ENCODE measurements at regions not wholly inside any gene's neighbourhood (a gene's known extent, or its start where the extent isn't known, plus 50 kb on each side); places are given as distances from the start of the nearest gene placed in this dataset.
A peak's percentile ranks its signal among the peaks of the same experiment; 100 is the strongest.

DNA sequence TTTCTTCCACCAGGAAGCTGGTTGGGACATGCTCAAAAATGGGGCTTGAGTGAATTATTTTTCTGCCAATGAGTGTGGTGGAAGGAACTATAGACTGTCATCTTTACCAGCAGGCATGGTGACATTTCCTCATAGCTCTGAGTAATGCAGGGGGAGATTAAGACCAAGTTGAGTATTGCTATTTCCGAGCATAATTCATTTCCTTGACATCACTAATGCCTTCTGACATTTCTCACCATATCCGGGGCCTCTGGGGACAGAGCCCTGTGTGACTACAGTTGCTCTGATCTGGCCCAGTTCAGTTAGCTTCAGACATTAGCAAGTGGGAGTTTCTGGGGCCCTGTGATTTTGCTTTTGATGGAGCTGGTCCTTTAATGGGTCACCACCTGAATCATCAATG is 410.4 kb downstream of the MEIS1 start:
- DNase-seq (ENCODE audit: low read depth in 2 of 2): no peak

DNA sequence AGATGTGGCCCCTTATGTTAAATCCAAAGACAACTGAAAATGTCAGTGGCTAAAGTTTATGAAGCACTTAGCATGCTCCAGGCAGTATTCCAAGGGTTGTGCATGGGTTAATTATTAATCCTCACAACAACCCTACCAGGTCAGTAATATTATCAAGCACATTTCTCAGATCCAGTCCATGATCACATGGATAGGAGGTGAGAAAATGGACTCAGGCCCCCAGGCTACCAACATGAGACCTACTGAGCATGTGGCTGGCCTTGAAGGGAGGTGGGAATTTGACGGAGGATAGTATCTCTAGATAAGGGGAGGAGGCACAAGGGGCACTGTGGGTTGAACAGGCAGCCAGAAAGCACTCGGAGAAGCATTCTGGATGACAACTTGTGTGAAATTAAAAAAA is 412.0 kb downstream of the MEIS1 start:
- no peak for DNase-seq (ENCODE audit: low read depth in 2 of 2)

DNA sequence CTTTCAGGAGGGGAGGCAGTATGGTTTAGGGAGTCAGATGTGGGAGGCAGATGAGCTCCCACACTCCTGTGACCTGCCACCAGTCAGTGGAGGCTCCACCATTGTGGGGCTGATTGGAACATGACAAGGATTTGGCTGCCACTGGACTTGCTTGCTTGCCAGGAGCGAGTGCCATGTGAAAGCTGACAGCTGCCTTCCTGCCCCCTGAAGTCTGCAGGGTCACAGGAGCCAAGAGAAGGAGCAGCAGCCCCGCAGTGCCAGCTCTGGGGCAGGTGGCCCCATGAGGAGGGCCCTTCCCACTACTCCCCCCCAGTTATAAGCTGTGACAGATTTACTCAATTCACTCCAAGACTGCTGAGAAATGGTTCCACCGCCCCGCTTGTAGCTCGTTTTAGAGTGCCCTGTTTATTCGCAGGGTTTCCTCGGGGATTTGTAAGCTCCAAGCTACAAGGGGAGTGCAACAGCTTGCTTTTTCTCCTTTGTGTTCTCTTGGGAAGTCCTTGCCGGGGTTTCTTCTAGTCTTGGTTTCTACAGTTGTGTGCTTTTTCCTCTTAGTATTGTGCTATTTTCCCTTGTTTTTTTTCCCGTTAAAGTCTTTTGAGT is 414.3 kb downstream of the MEIS1 start:
- no peak for DNase-seq (ENCODE audit: low read depth in 2 of 2)

DNA sequence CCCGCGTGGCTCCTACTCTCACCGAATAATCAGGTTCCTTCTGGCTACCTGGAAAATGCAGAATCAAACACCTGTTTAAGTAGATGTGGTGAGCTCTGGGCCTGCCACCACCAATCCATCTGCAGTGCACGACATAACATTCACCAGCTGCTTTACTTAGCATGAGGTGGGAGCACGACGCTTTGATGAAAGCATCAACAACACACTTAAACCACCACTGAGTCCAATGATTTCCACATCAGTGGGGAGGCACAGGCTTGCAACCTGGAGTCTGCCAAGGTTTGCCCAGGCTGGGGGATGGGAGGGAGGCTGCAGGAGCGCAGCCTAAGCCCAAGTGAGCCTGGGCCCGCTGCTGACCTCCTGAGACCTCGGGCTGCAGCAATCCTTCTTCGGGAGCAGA is 415.5 kb downstream of the MEIS1 start:
- DNase-seq (ENCODE audit: low read depth in 2 of 2): no peak

DNA sequence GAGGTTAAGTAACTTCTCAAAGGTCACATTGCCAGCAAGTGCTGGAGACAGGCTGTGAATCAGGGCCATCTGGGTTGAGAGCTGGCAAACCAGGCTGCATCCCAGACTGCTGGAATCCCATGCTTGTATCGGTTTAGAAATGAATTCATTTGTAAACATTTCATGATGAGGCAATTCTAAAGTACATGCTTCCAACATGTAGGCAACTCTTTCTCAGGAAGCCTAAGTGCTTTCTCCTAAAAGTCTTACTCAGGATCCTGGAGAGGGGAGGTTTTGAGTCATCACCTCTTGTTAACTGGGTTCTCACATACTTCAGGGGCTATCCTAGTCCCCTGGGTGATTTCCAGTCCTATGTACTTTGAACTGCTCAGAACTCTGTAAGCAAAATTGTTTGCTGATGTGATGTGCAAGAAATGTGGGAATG is 416.5 kb downstream of the MEIS1 start:
- peak; percentile 80 to 84 for DNase-seq (ENCODE audit: low read depth in 2 of 2)

DNA sequence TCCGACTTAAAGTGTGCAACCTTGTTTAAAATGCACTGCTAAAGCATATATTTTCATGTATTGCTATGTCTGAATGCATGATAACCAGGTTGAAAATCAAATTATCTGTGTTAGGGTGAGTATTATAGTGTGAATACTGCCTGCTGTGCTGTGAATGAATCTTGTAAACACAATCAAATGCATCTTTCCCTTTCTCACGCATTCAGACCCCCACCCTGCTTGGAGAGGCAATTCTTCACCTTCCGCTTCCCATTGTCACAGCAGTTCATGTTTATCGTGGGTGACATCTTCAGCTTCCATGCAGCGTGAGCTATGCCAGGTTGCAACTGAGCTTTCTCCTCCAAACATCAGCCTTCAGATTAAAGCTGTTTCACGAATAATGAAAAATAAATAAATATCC is 418.0 kb downstream of the MEIS1 start:
- DNase-seq (ENCODE audit: low read depth in 2 of 2): no peak

DNA sequence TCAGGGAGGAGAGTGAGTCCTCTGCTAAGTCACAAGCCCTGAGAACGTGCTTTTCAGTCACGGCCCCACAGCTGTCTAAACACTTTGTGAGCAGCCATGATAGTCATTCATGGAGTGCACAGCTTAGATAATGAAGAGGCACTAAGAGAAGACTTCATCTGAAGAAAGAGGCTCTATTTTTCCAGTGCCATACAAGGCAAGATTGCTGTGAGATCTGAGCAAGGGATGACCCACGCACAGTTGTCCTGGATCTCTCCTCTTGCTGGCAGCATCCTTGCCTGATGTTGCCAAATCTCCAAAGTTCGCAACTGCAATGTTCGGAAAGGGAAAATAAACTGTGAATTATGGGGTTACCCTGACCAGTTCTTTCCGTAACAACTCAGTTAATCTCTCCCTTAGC is 418.7 kb downstream of the MEIS1 start:
- no peak for DNase-seq (ENCODE audit: low read depth in 2 of 2)

DNA sequence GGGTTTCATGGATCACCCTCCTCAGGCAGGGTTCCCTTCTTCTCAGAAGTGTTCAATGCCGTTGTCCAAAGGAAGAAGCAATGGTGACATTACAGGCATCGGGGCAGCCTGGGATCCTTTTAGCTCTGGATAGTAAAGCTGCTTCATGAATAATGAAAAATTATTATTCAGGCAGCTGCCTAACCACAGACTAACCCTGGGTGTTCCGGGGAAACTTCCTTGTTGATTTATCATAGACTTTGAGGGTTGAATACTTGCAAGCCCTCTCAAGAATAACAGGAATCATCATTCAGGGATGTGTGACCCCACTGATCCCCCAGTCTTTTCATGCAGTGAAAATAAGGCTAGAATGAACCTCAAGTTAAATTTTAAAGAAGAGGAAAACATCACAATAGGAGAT is 419.4 kb downstream of the MEIS1 start:
- DNase-seq (ENCODE audit: low read depth in 2 of 2): no peak

DNA sequence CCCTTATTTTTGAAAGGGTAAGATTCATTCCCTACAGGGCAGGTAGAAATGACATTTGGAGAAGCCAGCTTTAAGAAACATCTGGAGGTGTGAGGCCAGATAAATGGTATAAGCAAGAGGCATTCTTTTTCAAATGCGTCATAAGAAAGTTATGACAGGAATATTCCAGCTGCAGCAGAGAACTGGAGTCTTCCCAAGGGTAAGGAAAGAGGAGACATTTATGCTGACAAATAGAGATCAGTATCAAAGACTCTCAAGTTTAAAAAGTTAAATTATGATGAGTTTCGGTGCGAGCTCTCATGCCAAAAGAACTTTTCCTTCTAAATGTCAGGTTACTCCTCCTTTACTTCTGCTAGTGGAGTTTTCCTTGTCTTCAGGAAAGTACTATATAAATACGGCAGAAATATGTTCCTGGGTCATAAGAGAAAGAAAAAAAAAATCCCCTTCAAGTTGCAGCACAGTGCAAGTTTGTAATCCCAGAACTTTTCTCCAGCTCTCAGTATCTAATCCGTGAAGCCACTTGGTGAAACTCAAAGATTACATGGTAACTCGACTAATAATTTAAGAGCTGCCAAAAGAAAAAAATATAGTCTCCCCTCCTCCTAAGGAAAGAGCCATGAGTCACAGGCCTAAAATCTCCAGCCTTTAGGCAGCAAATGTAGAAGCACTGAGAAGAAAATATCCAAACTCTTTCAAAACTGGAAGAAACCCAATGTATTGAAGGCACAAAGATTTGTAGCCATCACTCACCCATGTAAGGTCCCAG is 428.1 kb downstream of the MEIS1 start:
- DNase-seq (ENCODE audit: low read depth in 2 of 2): peak in 1 of 2 experiments; percentile 71

DNA sequence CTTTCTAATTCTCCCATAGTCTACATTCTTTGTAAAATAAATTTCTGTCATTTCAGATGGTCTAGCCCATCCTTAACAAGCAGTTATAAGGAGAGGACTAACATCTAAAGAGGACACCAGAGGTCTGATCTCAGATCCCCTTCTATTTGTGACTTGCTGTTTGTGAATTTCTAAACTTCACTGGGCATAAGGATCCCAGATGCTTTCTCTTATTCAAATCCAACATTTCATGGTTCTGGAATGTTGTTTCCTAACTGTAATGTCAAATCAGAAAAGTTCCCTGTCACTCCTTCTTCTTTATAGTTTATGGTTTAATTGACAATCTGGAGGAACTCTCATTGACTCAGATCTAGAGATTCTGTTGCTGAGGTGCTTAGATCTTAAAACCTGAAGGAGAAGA is 430.2 kb downstream of the MEIS1 start:
- no peak for DNase-seq (ENCODE audit: low read depth in 2 of 2)

DNA sequence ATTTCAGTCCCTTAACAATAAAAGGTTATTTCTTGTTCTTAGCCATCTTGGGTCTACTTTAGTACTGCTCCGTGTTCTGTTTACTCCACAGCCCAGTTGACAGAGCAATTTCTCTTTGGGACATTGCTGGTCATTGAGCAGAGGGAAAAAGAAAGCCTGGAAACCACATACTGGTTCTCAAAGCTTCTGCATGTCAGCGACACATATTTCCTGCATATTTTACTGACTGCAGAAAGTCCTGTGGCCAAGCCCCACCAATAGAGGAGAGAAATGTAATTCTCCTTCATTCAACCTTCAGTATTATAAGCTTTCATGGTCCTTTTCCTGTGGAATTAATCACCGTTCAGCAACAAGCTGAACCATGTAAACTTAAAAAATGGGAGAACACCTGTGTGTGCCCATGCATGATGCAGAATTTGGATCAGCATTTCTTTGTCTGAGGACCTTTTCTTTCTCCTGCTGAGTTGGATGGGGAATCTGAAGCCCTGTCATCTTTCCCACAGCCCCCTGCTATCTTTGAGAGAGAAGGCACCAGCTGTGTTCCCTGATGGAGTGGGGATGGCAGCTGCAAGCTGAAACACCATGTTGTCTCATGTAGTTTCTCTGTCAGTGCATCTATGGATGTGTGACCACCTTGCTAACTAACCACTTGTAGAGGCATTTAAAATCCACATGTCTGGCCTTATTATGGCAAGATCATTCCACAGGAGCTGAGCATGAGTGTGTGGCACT is 431.6 kb downstream of the MEIS1 start:
- no peak for DNase-seq (ENCODE audit: low read depth in 2 of 2)

DNA sequence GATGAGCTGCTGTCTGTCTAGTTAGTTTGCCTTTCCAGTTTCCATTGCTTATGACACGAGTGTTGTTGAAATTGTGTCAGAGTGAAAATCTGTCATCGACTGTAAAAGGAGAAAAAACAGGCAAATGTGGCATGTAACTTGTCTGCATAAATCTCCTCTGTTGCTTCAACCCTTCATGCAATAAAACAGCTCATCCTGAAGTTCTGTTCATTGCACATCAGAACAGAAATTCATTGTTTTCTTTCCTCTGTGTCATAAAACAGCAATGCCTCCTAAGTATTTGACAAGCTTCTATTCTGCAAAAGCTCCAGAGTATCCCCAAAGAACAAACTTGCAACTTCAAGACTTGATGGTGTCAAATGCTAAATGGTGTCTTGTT is 432.1 kb downstream of the MEIS1 start:
- DNase-seq (ENCODE audit: low read depth in 2 of 2): no peak

DNA sequence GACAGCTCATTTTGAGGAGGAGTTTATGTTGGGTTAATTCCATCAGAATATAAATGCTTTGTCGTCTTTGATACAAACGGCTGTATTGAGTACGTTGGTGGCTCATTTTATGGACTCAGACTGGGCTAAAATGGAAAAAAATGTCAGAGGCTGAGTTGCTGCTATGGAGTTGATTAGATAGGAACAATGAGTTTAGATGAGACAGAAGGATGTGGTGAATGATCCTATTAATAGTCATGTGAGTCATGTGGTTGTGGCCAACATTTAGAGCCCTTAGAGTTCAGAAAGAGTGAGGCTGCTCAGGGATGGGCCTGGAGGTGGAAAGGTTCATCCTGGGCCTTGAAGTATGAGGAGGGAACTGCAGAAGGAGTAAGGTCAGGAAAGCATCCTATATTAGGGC is 434.2 kb downstream of the MEIS1 start:
- no peak for DNase-seq (ENCODE audit: low read depth in 2 of 2)

DNA sequence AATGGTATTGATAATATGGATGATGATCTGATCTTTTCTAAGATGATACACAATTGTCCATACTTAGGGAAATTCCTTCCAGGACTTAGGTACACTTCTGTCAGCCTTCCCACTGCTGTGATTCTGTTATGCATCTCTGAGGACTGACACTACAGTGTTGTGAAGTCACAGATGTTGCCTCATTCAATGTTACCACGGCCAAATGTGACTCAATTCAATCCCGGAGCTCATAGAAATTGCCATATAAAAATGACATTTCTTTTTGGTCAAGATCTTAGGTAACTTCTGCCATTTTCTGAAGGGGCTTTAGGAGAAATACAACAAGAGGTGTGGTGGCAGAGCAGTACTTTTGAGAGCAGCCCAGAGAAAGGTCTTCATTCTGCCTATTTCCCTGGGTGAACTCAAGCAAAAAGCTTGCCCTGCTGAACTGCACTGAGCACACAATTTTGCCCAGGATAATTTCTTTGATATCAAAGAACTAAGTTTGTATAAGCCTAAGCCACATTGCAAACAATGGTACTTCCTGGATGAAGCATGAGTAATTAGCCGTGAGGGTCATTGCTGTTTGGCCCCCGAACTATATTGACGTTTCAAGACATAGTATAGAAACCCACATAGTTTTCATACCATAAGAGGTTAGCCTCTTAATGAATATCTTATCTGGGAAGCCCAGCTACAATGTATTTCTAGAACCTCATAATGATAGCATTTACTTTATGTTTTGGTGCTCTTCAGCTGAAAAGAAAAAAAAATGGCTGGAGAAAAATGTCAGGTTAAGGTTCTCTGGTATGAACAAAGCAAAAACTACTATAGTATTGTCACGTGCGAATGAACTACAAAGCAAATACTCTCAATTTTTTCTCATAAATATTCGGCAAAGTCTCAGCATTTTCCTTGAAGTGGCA is 437.4 kb downstream of the MEIS1 start:
- DNase-seq (ENCODE audit: low read depth in 2 of 2): no peak

DNA sequence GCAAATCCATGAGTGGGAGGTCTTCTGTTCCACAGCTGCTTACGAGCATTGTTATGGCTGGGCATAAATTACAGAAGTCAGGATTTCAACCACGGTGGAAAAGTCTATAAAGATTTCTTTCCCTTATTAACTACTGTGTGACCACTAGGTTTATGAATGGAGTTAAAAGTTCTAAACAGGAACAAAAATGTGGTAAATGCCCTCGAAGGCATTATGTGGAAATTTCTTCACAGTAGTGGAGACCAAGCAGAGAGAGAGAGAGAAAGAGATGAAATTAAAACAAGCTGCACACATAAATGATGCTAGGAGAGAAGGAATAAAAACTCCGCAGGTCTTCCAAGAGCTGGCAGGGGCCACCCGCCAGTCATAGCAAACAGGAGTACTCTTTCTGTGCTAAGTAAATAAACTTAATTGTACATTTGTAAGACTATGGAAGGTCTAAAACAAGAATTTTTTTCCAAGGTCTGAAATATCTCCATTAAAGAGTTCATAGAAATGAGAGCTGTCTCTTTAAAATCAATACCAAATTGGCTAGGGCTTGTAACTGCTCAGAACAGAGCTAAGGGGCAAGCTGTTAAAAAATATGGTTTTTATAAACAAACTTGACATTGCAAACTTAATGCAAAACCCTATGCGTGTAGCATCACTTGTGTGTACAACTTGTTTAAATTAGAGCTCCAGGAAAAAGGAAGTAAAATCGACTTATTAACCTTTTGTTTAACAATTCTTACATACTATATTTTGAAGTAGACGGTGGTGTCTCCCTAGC is 438.2 kb downstream of the MEIS1 start:
- no peak for DNase-seq (ENCODE audit: low read depth in 2 of 2)

DNA sequence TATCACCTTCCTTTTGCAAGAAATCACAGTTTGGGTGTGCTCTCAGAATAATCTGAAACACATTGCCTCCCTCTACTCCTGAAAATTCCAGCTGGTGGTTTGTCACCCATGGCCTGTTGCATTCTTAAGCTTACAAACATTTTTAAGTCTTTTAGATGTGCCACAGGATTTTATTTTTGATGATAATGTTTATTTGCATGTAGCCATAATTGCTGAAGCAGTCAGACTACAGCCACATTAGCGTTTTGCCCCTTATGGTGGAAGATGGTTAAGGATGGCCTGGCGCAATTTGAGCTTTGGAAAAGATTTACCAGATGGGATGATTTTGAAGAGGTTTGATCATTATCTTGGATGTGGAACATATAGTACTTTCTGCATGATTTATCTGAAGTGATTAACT is 439.5 kb downstream of the MEIS1 start:
- DNase-seq (ENCODE audit: low read depth in 2 of 2): peak; percentile 66 to 73

DNA sequence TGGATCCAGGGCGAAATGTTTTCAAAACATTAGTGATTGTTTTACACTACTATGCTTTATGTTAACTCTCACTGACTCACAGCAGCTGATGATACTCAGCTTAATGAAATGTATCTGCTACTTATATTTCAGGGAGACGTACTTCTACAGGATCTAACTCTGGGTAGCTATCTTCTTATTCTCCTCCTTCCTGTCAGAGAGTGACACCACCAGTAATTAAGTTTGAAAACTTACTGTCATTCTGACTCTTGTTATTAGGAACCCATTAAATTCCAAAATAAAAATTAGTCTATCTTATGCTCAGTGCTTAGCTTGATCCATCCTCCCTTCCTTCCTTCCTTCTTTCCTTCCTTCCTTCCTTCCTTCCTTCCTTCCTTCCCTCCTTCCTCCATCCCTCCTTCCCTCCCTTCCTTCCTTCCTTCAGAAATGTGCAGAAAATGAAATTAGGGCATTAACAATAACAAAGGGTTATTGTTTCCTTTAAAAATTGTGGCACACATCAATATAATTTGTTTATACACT is 441.1 kb downstream of the MEIS1 start:
- no peak for DNase-seq (ENCODE audit: low read depth in 2 of 2)

DNA sequence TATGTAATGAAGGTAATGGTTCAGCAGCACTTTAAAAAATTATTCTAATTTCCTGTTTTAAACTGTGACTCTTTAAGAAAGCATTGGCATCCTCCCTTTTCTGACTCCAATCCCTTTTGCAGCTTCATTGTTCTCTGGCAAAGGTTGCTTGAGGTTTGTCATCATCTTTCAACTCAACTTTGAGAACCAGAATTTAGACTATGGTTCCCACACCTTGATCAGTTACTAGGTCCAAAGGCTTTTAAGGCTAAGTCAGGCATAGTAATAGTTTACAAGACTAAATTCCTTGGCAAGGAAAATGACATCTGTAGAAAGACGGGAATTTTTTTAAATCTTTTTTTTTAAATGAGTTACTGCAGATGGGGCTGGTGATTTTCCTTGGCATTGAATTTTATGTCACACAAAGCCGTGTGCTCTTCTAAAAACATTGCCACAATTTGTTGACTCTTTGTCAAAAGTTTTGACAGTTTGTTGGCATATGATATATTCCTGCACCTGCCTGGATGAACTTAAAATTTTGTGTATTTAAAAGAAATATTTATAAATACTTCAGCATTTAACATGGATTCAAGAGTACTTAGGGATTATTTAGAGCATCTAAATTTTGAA is 451.0 kb downstream of the MEIS1 start:
- no peak for DNase-seq (ENCODE audit: low read depth in 2 of 2)

DNA sequence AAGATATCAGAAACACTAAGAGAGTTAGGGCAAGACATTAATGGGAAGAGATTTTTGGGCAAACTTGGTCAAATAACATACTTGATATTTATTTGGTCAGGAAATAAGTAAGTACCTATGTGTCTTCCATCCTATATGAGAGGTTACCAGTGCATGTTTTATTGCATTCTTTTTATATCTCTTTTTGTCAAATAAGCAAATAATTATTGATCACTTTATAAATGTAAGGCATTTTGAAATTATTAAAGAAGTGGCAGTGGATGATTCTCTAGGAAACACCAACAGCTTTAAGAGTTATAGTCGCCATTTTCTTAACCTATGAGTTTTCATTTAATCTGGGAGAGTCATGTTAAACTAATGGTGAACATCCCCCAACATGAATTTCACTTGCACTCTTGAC is 453.3 kb downstream of the MEIS1 start:
- DNase-seq (ENCODE audit: low read depth in 2 of 2): no peak

DNA sequence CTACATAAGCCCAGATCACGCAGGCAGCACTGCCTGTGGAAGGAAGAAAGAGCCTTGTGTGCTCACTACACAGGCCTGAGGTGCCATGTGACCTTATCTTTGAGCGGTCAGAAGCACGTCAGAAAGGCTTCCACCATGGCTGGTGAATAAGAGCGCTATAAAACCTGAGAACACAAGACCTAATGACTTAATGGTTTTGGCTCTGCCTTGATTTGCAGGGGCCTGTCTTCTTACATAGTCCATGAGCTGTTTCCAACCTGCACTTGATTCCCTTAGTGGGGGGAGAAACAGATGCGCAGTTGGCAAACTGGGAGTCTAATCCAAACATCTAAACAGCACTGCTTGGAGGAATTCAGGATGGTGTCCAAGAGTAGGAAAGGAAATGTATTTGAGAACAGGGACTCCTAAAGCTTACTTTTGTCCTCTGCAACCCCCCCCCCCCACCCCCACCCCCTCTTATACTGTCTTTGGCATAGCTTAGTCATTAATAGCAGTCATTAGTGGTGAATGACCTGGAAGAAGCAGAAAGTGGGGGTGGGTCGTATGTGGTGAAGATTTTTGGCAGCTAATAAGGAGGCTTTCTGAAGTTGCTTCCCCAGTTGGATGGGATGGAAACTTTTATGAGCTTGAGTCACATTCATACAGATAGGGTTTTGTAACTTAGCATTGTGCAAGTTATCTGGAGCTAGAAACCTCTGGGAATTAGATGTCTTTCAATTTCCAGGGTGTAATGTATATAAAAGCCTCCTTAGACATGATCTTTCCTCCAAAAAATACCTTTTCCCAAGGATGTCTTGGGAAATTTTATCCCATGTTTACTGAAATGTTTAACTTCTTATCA is 454.1 kb downstream of the MEIS1 start:
- DNase-seq (ENCODE audit: low read depth in 2 of 2): peak; percentile 99
